ENCODE measurements at regions not wholly inside any gene's neighbourhood (a gene's known extent, or its start where the extent isn't known, plus 50 kb on each side); places are given as distances from the start of the nearest gene placed in this dataset.

GRCh38 chr1:201709564-201710295 is 119.2 kb upstream of the IPO9 start:
- intact Hi-C loops (cut with DNase I) = loop anchor here in 3 of 4 donors (1.0 to 2.0 kb wide), 2 partner anchors 83 kb away; no protein-coding TSS in a partner anchor
- H3K27ac ChIP-seq (ENCODE audit: low read length) = peak overlapping the region; percentile 15
- no peak overlapping the region for H3K4me3 ChIP-seq (ENCODE audit: low read length)
- H3K27me3 ChIP-seq (ENCODE audit: control insufficient read depth, insufficient read depth) = no peaks in the 10 kb centered on the region
- peak; percentile 56 to 60 for ATAC-seq
- peak; percentile 78 to 90 (median 89) for DNase-seq
- WGBS = 61% methylated on average over 4 of the region's 4 CpGs
- H3K9me3 ChIP-seq (ENCODE audit: control insufficient read depth, low read length) = no peaks in the 10 kb centered on the region
- peaks cover 28% of the 10 kb centered on the region for H3K4me1 ChIP-seq (ENCODE audit: control insufficient read depth, insufficient read depth, low read length)

GRCh38 chr1:201710632-201711597 is 118.0 kb upstream of the IPO9 start:
- H3K4me1 ChIP-seq (ENCODE audit: control insufficient read depth, insufficient read depth, low read length) = peaks cover 31% of the 10 kb centered on the region

GRCh38 chr1:201711811-201712210 is 117.1 kb upstream of the IPO9 start:
- no peaks in the 10 kb centered on the region for H3K9me3 ChIP-seq (ENCODE audit: control insufficient read depth, low read length)
- H3K27ac ChIP-seq (ENCODE audit: low read length) = peak overlapping the region; percentile 87
- intact Hi-C loops (cut with DNase I) = loop anchor here in 1 of 4 donors (2.0 kb wide), 1 partner anchor 79 kb away; no protein-coding TSS in a partner anchor
- no peaks in the 10 kb centered on the region for H3K27me3 ChIP-seq (ENCODE audit: control insufficient read depth, insufficient read depth)
- peak in 1 of 3 donors; percentile 42 for DNase-seq
- no peak overlapping the region for H3K4me3 ChIP-seq (ENCODE audit: low read length)
- peaks cover 34% of the 10 kb centered on the region for H3K4me1 ChIP-seq (ENCODE audit: control insufficient read depth, insufficient read depth, low read length)
- no peak for ATAC-seq
- WGBS = 34% methylated on average over 2 of the region's 2 CpGs

More at GRCh38 chr1:201710632-201711597, 118.0 kb upstream of the IPO9 start:
- Histone ChIP-seq H3K9me3 (ENCODE audit: control insufficient read depth, low read length) (no peaks in the 10 kb centered on the region), H3K27ac (ENCODE audit: low read length) (peak overlapping the region; percentile 87), H3K27me3 (ENCODE audit: control insufficient read depth, insufficient read depth) (no peaks in the 10 kb centered on the region), H3K4me3 (ENCODE audit: low read length) (no peak overlapping the region)
- DNase-seq = peak in 2 of 3 donors; percentile 46 to 55
- ATAC-seq = no peak
- WGBS = 69% methylated on average over 8 of the region's 8 CpGs
- intact Hi-C loops (cut with DNase I) = no loop called here

DNA sequence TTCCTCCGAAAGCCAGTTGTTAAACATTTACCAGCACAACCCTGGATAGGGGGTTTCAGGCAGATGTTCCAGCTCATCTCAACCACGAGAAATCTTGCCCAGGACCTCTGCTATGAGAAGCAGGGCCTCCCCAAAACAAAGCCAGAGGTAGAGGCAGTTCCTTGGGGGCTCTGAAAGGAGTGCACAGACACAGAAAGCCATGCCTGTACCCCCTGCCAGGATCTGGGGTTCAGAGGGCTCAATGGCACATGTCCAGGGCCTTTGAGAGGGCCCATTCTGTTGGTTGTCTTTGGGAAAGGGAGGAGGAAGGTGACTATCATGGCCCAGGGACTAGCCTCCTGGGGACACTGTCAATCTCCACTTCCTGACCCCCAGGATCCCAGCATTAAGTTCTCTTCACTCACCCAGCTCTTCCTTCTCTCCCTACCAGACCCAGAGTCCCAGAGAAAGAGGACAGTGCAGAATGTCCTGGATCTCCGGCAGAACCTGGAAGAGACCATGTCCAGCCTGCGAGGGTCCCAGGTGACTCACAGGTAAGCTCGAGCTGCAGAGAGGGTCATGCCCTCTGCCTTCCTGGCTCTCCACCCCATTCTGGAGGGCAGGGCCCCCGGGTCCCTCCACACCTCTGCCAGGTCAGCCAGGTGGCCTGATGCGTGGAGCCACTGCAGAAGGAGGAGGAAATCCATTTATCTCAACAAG is 116.4 kb upstream of the IPO9 start:
- Histone ChIP-seq H3K4me1 (ENCODE audit: control insufficient read depth, insufficient read depth, low read length) (peaks cover 34% of the 10 kb centered on the region), H3K27me3 (ENCODE audit: control insufficient read depth, insufficient read depth) (no peaks in the 10 kb centered on the region), H3K4me3 (ENCODE audit: low read length) (no peak overlapping the region), H3K27ac (ENCODE audit: low read length) (peak overlapping the region; percentile 87), H3K9me3 (ENCODE audit: control insufficient read depth, low read length) (no peaks in the 10 kb centered on the region)
- ATAC-seq (no peak), DNase-seq (peak in 2 of 3 donors; percentile 33 to 58)
- 77% methylated on average over 7 of the region's 7 CpGs for WGBS
- intact Hi-C loops (cut with DNase I) = loop anchor here in 1 of 4 donors (2.0 kb wide), 1 partner anchor 78 kb away; no protein-coding TSS in a partner anchor

GRCh38 chr1:201713086-201713810 is 115.7 kb upstream of the IPO9 start:
- Histone ChIP-seq H3K9me3 (ENCODE audit: control insufficient read depth, low read length) (no peaks in the 10 kb centered on the region), H3K4me1 (ENCODE audit: control insufficient read depth, insufficient read depth, low read length) (peaks cover 34% of the 10 kb centered on the region), H3K27me3 (ENCODE audit: control insufficient read depth, insufficient read depth) (no peaks in the 10 kb centered on the region), H3K27ac (ENCODE audit: low read length) (peak overlapping the region; percentile 87), H3K4me3 (ENCODE audit: low read length) (no peak overlapping the region)
- ATAC-seq = peak; percentile 92 to 95
- DNase-seq = peak; percentile 96 to 97 (median 96)
- 30% methylated on average over 3 of the region's 3 CpGs for WGBS
- intact Hi-C loops (cut with DNase I) = loop anchor here in 1 of 4 donors (2.0 kb wide), 1 partner anchor 78 kb away; no protein-coding TSS in a partner anchor

- Histone ChIP-seq H3K27me3 (ENCODE audit: control insufficient read depth, insufficient read depth) (no peaks in the 10 kb centered on the region), H3K27ac (ENCODE audit: low read length) (peak overlapping the region; percentile 96), H3K4me3 (ENCODE audit: low read length) (no peak overlapping the region), H3K9me3 (ENCODE audit: control insufficient read depth, low read length) (no peaks in the 10 kb centered on the region), H3K4me1 (ENCODE audit: control insufficient read depth, insufficient read depth, low read length) (peaks cover 38% of the 10 kb centered on the region)
- WGBS = 59% methylated on average over 9 of the region's 9 CpGs
- intact Hi-C loops (cut with DNase I) = no loop called here
- DNase-seq = peak; percentile 84 to 91 (median 87)
- ATAC-seq = peak; percentile 73 to 87
Observed at GRCh38 chr1:201714542-201715329, 114.2 kb upstream of the IPO9 start.

- no peak for DNase-seq
- 86% methylated on average over 6 of the region's 6 CpGs for WGBS
- Histone ChIP-seq H3K27me3 (ENCODE audit: control insufficient read depth, insufficient read depth) (no peaks in the 10 kb centered on the region), H3K4me3 (ENCODE audit: low read length) (no peak overlapping the region), H3K27ac (ENCODE audit: low read length) (peak overlapping the region; percentile 96), H3K4me1 (ENCODE audit: control insufficient read depth, insufficient read depth, low read length) (peaks cover 39% of the 10 kb centered on the region), H3K9me3 (ENCODE audit: control insufficient read depth, low read length) (no peaks in the 10 kb centered on the region)
- ATAC-seq = no peak
- intact Hi-C loops (cut with DNase I) = no loop called here
Observed at GRCh38 chr1:201715351-201715750, 113.6 kb upstream of the IPO9 start.

GRCh38 chr1:201715801-201716741 is 112.9 kb upstream of the IPO9 start:
- no peak for ATAC-seq
- no peak overlapping the region for H3K4me3 ChIP-seq (ENCODE audit: low read length)
- H3K27ac ChIP-seq (ENCODE audit: low read length) = peak overlapping the region; percentile 96
- no peak for DNase-seq
- 79% methylated on average over 11 of the region's 11 CpGs for WGBS
- intact Hi-C loops (cut with DNase I) = no loop called here
- H3K27me3 ChIP-seq (ENCODE audit: control insufficient read depth, insufficient read depth) = no peaks in the 10 kb centered on the region
- H3K4me1 ChIP-seq (ENCODE audit: control insufficient read depth, insufficient read depth, low read length) = peaks cover 37% of the 10 kb centered on the region
- no peaks in the 10 kb centered on the region for H3K9me3 ChIP-seq (ENCODE audit: control insufficient read depth, low read length)

DNA sequence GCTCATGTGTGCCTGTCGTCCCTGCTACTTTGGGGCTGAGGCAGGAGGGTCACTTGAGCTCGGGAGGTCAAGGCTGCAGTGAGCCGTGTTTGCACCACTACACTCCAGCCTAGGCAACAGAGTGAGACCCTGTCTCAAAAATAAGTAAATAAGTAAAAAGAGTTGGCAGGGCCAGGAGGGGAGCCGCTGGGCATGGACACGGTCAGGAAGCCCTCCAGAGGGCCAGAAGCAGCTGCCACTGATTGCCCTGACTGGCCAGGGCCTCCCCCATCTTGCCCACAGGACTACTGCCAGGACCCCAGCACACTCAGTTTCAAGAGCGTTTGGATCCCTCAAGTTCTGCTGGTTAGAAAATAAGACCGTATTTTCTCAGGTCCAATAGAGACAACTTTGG is 112.2 kb upstream of the IPO9 start:
- intact Hi-C loops (cut with DNase I) = no loop called here
- ATAC-seq (no peak), DNase-seq (no peak)
- H3K4me1 ChIP-seq (ENCODE audit: control insufficient read depth, insufficient read depth, low read length) = peaks cover 36% of the 10 kb centered on the region
- no peak overlapping the region for H3K27ac ChIP-seq (ENCODE audit: low read length)
- H3K27me3 ChIP-seq (ENCODE audit: control insufficient read depth, insufficient read depth) = no peaks in the 10 kb centered on the region
- H3K9me3 ChIP-seq (ENCODE audit: control insufficient read depth, low read length) = no peaks in the 10 kb centered on the region
- H3K4me3 ChIP-seq (ENCODE audit: low read length) = no peak overlapping the region
- 90% methylated on average over 7 of the region's 7 CpGs for WGBS
